H7 (cell line): ENCODE measurements at regions not wholly inside any gene's neighbourhood (a gene's known extent, or its start where the extent isn't known, plus 50 kb on each side); places are given as distances from the start of the nearest gene placed in this dataset.

Experiments used
- DNase-seq: peaks from one replicate; pipeline ENCODE4 v3.0.0; 2012
- H3K27me3 ChIP-seq: 2 replicates; pipeline ENCODE4 v1.6.0; 2011; ENCODE audit warnings: mild to moderate bottlenecking, low read length; ENCODE audit not compliant: control insufficient read depth, insufficient read depth
- H3K36me3 ChIP-seq: replicated peaks from 2 replicates; pipeline ENCODE4 v1.5.1; 2011; ENCODE audit warnings: low read length; ENCODE audit not compliant: control insufficient read depth, insufficient read depth
- H3K4me3 ChIP-seq: 2 replicates; pipeline ENCODE4 v1.5.1; 2011; ENCODE audit warnings: low read depth, mild to moderate bottlenecking, control low read depth, low read length, moderate library complexity; ENCODE audit not compliant: insufficient read depth

- Histone ChIP-seq H3K27me3 (no peaks in the 10 kb centered on the region), H3K36me3 (no peaks in the 10 kb centered on the region), H3K4me3 (no peak overlapping the region)
- DNase-seq: peak; percentile 52
These were observed 249.1 kb downstream of the C16orf95 start for GRCh38 chr16:87067836-87068761.

GRCh38 chr16:87068762-87069150, 248.4 kb downstream of the C16orf95 start:
- no peaks in the 10 kb centered on the region for H3K36me3 ChIP-seq
- no peak for DNase-seq
- no peaks in the 10 kb centered on the region for H3K27me3 ChIP-seq
- H3K4me3 ChIP-seq: no peak overlapping the region

DNA sequence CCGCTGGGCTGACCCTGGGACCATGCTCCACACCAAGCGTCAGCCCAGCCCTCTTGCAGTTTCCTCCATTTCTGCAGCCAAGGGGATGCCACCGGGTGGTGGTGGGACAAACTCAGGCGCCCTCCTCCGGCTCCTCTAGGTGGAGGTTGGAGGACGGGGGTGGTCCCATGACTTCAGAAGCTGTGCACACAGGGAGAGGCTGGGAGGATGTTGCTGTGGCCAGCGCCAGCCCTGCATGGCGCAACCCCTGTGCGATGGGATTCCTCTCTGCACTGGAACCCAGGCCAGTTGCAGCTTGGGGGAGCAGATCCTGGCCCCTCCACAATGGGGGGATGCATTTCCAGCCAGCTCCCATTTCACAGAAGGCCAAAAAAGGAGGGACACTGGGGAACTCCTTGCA, 246.5 kb downstream of the C16orf95 start:
- DNase-seq: no peak

GRCh38 chr16:87072101-87072500, 245.1 kb downstream of the C16orf95 start:
- no peaks in the 10 kb centered on the region for H3K36me3 ChIP-seq
- no peak for DNase-seq
- H3K27me3 ChIP-seq: no peaks in the 10 kb centered on the region
- no peak overlapping the region for H3K4me3 ChIP-seq

More for the DNA sequence above, 246.5 kb downstream of the C16orf95 start:
- Histone ChIP-seq H3K27me3 (no peaks in the 10 kb centered on the region), H3K4me3 (no peak overlapping the region), H3K36me3 (no peaks in the 10 kb centered on the region)

DNA sequence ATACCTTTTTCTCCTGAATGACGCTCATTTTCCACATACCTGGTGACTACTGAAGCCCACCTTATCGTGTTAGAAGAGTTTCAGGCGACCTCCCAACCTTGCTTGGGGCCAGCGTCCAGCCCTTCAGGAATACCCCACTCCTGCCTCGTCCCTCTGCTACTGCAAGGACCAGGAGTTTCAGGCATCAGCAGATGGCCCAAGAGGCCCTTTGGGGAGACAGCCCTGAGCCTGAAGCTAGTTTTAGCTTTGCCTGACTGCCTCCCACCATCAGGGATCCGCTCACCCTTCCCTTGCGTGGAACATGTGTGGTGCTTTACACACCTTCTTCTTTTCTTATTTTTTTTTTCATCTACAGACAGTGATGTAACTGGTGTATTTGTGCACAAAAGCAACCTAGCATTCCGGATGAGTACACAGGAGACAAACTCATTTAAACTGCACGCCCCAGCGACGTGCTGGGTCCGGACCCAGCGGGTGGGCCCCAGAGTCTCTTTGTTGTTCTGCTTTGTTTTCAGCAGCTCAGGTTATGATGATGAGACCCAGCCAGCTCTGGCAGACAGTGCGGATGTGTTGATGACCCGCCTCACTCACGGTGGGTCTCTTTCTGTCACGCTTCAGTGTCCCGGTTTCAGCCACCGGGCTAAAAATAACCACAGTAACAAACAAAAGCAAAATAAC, 242.4 kb downstream of the C16orf95 start:
- no peak overlapping the region for H3K4me3 ChIP-seq
- no peaks in the 10 kb centered on the region for H3K27me3 ChIP-seq
- DNase-seq: no peak
- no peaks in the 10 kb centered on the region for H3K36me3 ChIP-seq

GRCh38 chr16:87075319-87075860, 241.8 kb downstream of the C16orf95 start:
- no peak for DNase-seq
- Histone ChIP-seq H3K36me3 (no peaks in the 10 kb centered on the region), H3K27me3 (no peaks in the 10 kb centered on the region), H3K4me3 (no peak overlapping the region)

DNA sequence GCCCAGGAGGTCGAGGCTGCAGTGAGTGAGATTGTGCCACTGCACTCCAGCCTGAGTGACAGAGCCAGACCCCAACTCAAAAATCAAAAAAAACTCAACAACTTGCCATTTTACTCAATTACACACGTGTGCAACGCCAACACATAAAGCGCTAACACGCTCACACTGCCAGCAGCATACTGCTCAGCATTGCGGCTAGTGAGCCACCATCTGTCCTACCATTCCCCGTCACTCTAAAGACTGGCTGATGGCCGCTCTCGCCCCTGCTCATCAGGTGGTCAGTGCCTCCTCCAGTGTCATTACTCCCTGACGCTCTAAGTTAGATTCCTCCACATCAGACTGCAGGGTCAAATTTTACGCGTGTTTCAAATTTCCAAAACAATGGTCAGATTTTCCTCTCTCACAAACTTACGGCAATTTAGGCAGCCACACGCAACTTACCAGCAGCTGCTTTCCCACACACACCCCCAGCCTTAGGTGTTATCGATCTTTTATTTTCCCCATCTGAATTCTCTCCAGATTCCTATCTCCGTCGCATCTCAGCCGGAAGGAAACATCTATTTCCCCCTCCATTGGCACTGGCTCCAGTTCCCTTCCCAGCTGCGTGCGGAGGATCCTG, 240.8 kb downstream of the C16orf95 start:
- H3K27me3 ChIP-seq: no peaks in the 10 kb centered on the region
- H3K36me3 ChIP-seq: no peaks in the 10 kb centered on the region
- no peak for DNase-seq
- no peak overlapping the region for H3K4me3 ChIP-seq

- Histone ChIP-seq H3K27me3 (no peaks in the 10 kb centered on the region), H3K4me3 (no peak overlapping the region), H3K36me3 (no peaks in the 10 kb centered on the region)
- peak; percentile 88 for DNase-seq
These were observed 240.0 kb downstream of the C16orf95 start for GRCh38 chr16:87076950-87077749.

DNA sequence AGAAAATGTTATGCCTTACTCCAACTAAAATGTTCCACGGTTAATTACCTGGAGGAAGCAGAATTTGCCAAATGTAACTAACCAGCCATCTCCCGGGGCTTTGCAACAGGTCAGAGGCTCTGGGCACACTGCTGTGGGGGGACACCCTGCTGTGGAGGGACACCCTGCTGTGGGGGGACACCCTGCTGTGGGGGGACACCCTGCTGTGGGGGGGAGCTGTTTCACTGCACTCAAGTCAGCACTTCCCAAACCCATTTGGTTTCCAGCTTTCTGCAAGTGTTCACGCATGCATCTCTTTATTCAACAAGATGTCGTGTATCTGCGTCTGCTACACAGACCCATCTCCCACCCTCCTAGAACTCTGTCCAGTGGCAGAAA, 239.5 kb downstream of the C16orf95 start:
- no peak overlapping the region for H3K4me3 ChIP-seq
- H3K36me3 ChIP-seq: no peaks in the 10 kb centered on the region
- H3K27me3 ChIP-seq: no peaks in the 10 kb centered on the region
- DNase-seq: no peak

GRCh38 chr16:87080571-87081167, 236.5 kb downstream of the C16orf95 start:
- no peak for DNase-seq
- no peaks in the 10 kb centered on the region for H3K36me3 ChIP-seq
- H3K27me3 ChIP-seq: no peaks in the 10 kb centered on the region
- H3K4me3 ChIP-seq: no peak overlapping the region

- Histone ChIP-seq H3K36me3 (no peaks in the 10 kb centered on the region), H3K4me3 (no peak overlapping the region), H3K27me3 (no peaks in the 10 kb centered on the region)
- no peak for DNase-seq
These were observed 231.8 kb downstream of the C16orf95 start for GRCh38 chr16:87085441-87085840.

DNA sequence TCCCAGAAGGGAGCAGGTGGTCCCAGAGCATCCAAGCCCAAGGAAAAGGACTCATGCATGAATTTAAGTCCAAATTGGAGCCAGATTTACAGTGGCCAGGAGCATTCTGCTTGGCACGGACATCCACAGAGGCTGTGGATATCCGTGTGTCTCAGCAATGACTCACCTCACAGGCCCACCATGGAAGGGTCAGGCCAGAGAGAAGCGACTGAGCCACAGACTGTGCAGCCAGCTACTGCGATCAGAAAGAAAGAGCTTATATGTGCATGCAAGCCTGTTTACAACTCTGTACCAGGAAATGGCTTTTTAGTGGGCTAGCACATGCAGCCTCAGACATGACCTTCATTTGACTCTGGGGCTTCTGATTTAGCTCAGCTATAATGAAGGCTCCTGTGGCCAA, 231.0 kb downstream of the C16orf95 start:
- H3K36me3 ChIP-seq: no peaks in the 10 kb centered on the region
- DNase-seq: no peak
- no peak overlapping the region for H3K4me3 ChIP-seq
- H3K27me3 ChIP-seq: no peaks in the 10 kb centered on the region

DNA sequence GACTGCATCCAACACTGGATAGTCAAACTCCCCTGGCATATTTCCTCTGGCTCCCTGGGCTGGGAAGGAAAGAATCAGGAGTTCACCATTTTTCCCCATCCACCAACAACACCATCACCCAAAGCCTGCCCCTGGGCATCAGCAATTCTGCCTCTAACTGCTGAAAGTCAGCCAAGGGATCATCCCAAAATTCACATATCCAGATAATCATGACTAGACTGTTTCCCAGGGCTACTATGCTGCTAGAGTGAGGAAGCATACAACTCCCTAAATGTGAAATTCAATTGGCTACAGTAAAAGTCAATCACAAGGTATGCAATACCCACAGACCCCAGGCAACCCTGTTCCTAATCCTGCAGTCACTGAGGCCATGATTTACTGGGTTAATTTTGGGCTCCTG, 230.6 kb downstream of the C16orf95 start:
- no peak for DNase-seq

GRCh38 chr16:87092958-87093357, 224.2 kb downstream of the C16orf95 start:
- H3K27me3 ChIP-seq: no peaks in the 10 kb centered on the region
- no peak for DNase-seq
- H3K4me3 ChIP-seq: no peak overlapping the region
- H3K36me3 ChIP-seq: no peaks in the 10 kb centered on the region

More for the DNA sequence above, 230.6 kb downstream of the C16orf95 start:
- H3K4me3 ChIP-seq: no peak overlapping the region
- no peaks in the 10 kb centered on the region for H3K27me3 ChIP-seq
- H3K36me3 ChIP-seq: no peaks in the 10 kb centered on the region
